ENCODE measurements at regions not wholly inside any gene's neighbourhood (a gene's known extent, or its start where the extent isn't known, plus 50 kb on each side); places are given as distances from the start of the nearest gene placed in this dataset.
"Not testable (repeated sequence)": the region's sequence is repeated elsewhere in the genome, so short reads cannot be mapped to it uniquely, and the experiment has no call there.

DNA sequence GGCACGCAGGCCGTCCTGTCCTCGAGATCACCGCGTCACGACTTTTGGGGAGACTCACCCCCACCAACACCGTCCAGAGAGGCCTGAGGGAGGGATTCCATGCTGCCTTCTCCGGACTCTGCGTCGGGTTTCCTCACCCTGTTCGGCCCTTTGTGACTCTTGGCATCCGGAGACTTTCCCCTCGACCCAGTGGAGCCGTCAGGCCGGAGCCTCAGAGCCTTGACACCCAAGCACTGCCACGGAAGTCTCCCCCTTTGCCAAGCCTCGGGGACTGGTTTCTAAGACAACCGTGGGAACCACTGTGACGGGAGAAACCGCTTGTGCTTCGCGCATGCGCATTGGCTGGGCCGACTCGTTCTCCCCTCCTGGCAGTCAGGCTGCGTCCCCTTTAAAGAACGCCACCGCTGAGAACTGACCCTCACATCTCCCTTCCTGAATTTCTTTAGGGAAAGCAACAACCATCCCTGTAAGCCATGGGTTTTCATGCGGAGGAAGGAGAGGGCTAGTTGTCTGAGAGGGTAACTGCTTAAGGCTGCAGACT lies 672.7 kb downstream of the SPATA31A7 start:
- H3K4me1 ChIP-seq (ENCODE audit: control insufficient read depth, insufficient read depth, low read length); H3K9me3 ChIP-seq (ENCODE audit: control insufficient read depth, low read length); H3K4me3 ChIP-seq (ENCODE audit: low read length); DNase-seq; H3K4me3 Mint-ChIP-seq; H3K36me3 Mint-ChIP-seq (ENCODE audit: low read depth); H3K27me3 Mint-ChIP-seq (ENCODE audit: insufficient read depth); H3K36me3 ChIP-seq (ENCODE audit: control insufficient read depth, insufficient read depth, low read length); H3K27ac ChIP-seq (ENCODE audit: low read depth, low read length); H3K9ac ChIP-seq (ENCODE audit: extremely low read depth, low read length, poor library complexity, severe bottlenecking); H3K27ac Mint-ChIP-seq; H3K27me3 ChIP-seq (ENCODE audit: control insufficient read depth, insufficient read depth, low read length, poor library complexity, severe bottlenecking); H3K4me1 Mint-ChIP-seq; H3K9me3 Mint-ChIP-seq: not testable (repeated sequence)
- WGBS, 2 experiments (ENCODE audit: insufficient coverage in 1 of 2, insufficient read length in 1 of 2) = 85% methylated on average over 9 of the region's 29 CpGs; no CpG with 5 or more reads in 1 of the 2 experiments

DNA sequence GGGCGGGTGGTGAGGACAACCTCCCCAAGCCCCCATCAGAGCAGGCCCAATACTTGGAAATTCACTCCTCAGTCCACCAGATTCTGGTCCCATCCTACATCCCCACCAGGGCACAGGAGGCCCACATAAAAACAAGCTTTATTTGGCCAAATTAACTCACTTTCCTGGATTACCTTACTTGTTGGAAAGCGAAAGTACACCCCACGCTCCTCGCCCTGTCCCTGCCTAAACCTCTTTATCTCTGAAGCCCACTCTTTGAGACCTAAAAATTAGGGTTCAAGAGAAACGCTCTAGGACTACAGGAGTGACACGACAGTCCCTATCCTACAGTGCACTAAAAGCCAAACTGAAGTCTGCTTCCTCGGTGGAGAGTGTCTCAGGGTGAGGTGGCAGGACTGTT lies 674.6 kb downstream of the SPATA31A7 start:
- H3K27ac Mint-ChIP-seq; H3K4me1 Mint-ChIP-seq; H3K9ac ChIP-seq (ENCODE audit: extremely low read depth, low read length, poor library complexity, severe bottlenecking); H3K36me3 Mint-ChIP-seq (ENCODE audit: low read depth); H3K4me1 ChIP-seq (ENCODE audit: control insufficient read depth, insufficient read depth, low read length); H3K9me3 Mint-ChIP-seq; H3K27ac ChIP-seq (ENCODE audit: low read depth, low read length); H3K9me3 ChIP-seq (ENCODE audit: control insufficient read depth, low read length); H3K27me3 ChIP-seq (ENCODE audit: control insufficient read depth, insufficient read depth, low read length, poor library complexity, severe bottlenecking); H3K27me3 Mint-ChIP-seq (ENCODE audit: insufficient read depth); H3K4me3 ChIP-seq (ENCODE audit: low read length); H3K4me3 Mint-ChIP-seq; H3K36me3 ChIP-seq (ENCODE audit: control insufficient read depth, insufficient read depth, low read length); DNase-seq: not testable (repeated sequence)
- 100% methylated on average over 3 of the region's 7 CpGs; no CpG with 5 or more reads in 1 of the 2 experiments for WGBS, 2 experiments (ENCODE audit: insufficient coverage in 1 of 2, insufficient read length in 1 of 2)

DNA sequence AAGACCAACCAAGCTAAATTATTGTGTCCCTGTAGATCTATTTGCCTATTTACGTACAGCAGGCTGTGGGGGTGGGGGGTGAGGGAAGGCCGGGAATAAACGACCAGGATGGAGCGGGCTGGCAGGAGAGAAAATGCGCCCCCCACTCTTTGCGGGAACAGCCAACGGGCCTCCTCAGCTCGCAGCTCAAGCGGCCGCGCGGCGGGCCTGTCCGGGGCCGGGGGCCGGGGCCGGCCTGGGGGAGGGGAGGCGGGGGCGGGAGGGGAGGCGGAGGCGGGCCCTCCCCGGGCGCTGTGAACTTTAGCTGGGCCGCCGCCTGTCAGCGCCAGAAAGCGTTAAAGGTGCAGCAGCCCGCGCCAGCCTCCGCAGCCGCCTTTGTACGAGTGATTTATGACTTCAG lies 679.1 kb downstream of the SPATA31A7 start:
- H3K4me3 ChIP-seq (ENCODE audit: low read length); H3K36me3 Mint-ChIP-seq (ENCODE audit: low read depth); H3K27ac Mint-ChIP-seq; H3K27me3 Mint-ChIP-seq (ENCODE audit: insufficient read depth); H3K4me1 ChIP-seq (ENCODE audit: control insufficient read depth, insufficient read depth, low read length); H3K9ac ChIP-seq (ENCODE audit: extremely low read depth, low read length, poor library complexity, severe bottlenecking); H3K27ac ChIP-seq (ENCODE audit: low read depth, low read length); H3K36me3 ChIP-seq (ENCODE audit: control insufficient read depth, insufficient read depth, low read length); H3K9me3 Mint-ChIP-seq; DNase-seq; H3K4me1 Mint-ChIP-seq; H3K27me3 ChIP-seq (ENCODE audit: control insufficient read depth, insufficient read depth, low read length, poor library complexity, severe bottlenecking); H3K9me3 ChIP-seq (ENCODE audit: control insufficient read depth, low read length): not testable (repeated sequence)
- H3K4me3 Mint-ChIP-seq = peak overlapping the region; percentile 38
- WGBS, 2 experiments (ENCODE audit: insufficient coverage in 1 of 2, insufficient read length in 1 of 2) = no CpG with 5 or more reads among the region's 32 CpGs

DNA sequence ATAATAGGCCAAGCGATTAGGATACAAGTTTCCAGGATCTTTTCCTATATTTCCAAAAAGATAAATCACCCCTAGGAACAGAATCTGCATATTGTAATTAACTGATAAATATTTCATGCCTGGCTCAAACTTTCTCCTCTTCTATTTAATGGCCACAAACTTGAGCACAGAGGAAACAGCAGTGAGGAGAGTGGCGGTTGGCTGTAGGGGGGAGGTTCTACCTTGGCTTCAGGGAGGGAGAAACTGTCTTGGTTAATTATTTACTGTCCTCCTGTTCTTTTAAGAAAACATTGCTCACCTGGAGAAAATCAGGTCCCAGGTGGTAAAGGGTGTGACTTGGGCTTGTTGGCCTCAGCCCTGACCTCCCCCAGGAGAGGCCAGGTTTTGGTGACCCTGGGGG lies 682.5 kb downstream of the SPATA31A7 start:
- H3K27me3 Mint-ChIP-seq (ENCODE audit: insufficient read depth); H3K27me3 ChIP-seq (ENCODE audit: control insufficient read depth, insufficient read depth, low read length, poor library complexity, severe bottlenecking); H3K9me3 Mint-ChIP-seq; H3K4me3 ChIP-seq (ENCODE audit: low read length); H3K36me3 Mint-ChIP-seq (ENCODE audit: low read depth); H3K27ac ChIP-seq (ENCODE audit: low read depth, low read length); H3K36me3 ChIP-seq (ENCODE audit: control insufficient read depth, insufficient read depth, low read length); H3K4me1 ChIP-seq (ENCODE audit: control insufficient read depth, insufficient read depth, low read length); H3K27ac Mint-ChIP-seq; DNase-seq; H3K4me3 Mint-ChIP-seq; H3K9me3 ChIP-seq (ENCODE audit: control insufficient read depth, low read length); H3K9ac ChIP-seq (ENCODE audit: extremely low read depth, low read length, poor library complexity, severe bottlenecking); H3K4me1 Mint-ChIP-seq: not testable (repeated sequence)
- 50% methylated on average over 1 of the region's 2 CpGs; no CpG with 5 or more reads in 1 of the 2 experiments for WGBS, 2 experiments (ENCODE audit: insufficient coverage in 1 of 2, insufficient read length in 1 of 2)
